GM19043 (cell line): ENCODE measurements at regions not wholly inside any gene's neighbourhood (a gene's known extent, or its start where the extent isn't known, plus 50 kb on each side); places are given as distances from the start of the nearest gene placed in this dataset.

Source experiments
- ATAC-seq: cut with Tn5 transposase; IDR thresholded peaks from one replicate; pipeline ENCODE4 v1.9.1; 2021; ENCODE audit warnings: low read depth; ENCODE audit not compliant: unreplicated experiment

DNA sequence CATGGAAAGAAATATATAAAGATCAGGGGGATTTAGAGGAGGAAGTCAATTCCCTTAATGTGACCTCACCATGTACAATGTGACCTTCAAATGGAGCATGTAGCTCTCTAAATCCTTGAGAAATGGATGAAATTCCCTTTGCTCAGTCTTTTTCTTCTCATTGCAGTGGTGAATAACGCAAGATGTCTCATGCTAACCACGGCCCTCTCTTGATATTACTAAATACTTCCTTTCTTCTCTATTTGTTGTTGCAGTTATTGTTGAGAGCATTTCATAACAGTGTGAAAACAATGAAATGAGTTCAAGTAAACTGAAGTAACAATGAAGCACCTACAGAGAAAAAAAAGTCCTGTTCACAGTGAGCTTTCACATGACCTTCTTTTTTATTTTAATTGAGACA is 55.6 kb downstream of the ZNF281 start:
- peak; percentile 54 for ATAC-seq

DNA sequence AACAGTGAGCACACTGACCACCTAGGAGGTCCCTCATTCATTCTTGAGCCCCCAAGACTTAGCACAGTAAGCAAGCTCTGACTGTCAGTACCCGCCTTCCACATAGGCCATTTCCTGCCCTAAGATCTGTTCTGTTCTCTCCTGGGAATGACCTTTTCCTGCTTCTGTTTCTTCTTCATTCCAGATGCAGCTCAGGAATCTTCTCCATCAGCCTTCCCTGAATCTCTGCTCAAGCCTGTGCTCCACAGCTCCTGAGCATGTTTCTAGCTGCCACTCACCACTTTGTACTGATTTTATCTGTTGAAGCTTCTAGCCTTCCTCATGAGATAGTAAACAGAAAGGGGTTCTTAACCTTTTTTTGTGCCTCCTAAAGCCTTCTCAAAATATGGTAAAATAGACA is 56.6 kb downstream of the ZNF281 start:
- ATAC-seq = no peak

DNA sequence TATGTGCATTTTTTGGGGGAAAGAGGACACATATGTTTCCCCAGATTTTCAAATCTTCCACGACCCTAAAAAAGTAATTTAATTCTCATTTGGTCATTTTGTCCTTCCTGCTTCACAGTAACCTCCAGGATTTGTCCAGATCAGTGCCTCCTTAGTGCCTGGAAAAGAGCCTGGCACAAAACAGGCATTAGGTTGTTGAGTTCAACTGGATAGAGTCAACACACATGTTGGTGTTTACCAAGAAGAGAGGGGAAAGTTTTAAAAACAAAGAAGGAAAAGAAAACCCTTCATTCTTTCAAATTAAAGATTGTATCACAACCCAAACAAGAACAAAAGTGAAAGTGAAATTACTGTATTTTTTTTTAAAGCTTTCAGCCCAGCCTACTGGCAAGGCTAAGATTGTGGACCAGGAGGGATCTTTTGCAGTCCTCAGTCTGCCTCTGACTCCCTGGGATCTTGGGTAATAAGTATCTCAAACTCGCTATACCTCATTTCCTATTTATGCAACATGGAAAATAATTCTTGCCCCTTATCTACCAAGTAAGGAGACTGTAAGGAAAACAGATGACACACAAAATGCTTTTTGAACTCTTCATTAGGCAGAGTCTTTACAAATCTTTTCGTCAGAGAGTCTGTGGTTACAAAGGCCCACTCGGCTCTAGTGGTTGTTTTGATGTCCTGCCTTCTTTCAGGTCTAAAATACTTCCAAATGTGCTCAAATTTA is 57.8 kb downstream of the ZNF281 start:
- ATAC-seq = peak; percentile 49

DNA sequence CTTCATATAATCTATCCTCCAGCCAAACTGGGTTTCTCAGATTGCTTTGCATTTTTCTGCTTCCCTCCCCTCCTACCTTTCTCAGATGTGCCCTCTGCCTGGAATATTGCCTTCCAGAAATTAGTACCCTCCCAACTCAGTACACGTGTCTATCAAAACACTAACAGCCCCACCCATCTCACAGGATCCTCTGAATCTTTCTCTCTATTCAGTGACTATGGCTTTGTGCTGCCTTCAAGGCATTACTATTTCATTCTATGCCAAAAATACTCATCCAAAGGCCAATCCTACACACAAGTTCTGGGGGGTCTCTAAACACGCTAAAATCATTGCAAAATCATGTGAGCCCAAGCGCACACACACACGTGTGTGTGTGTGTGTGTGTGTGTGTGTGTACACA is 58.4 kb downstream of the ZNF281 start:
- ATAC-seq = no peak

DNA sequence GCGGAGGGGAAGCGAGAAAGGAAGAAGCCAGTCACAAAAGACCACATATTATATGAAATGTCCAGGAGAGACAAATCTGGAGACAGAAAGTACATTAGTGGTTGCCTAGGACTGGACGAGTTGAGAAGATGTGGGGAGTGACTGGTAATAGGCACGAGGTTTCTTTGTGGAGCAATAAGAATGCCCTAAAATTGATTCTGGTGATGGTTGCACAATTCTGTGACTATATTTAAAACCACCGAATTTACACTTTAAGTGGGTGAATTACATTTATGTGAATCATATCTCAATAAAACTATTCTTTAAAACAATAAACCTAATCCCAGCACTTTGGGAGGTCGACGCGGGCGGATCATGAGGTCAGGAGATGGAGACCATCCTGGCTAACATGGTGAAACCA is 63.1 kb downstream of the ZNF281 start:
- ATAC-seq = no peak

DNA sequence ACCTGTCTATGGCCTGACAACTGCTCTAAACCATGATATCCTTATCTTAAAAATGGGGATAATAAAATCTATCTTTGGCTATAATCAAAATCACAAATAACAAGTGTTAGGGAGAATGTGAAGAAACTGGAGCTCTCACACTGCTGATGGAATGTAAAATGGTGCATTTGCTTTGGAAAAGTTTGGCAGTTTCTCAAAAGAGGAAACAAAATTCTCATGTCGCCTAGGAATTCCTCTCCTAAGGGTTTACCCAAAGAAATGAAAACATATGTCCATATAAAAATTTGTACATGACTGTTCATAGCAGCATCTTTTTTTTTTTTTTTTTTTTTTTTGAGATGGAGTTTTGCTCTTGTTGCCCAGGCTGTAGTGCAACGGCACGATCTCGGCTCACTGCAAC is 64.3 kb downstream of the ZNF281 start:
- no peak for ATAC-seq

DNA sequence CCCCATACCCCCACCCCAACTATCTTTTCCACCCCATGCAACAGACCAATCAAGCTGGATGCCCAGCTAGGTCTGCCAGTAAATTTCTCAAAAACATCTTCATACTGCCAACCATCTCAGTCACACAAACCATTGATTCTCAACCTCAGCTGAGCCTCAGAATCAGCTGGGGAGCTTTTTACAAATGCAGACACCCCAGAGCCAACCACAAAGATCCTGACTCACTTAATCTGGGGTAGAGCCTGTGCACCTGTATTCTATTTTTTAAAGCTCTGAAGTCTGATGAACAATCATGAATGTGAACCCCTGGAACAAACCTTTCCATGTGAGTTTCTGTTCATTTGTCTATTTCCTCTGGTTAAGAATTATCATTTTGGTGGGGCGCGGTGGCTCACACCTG is 66.0 kb downstream of the ZNF281 start:
- ATAC-seq = no peak

DNA sequence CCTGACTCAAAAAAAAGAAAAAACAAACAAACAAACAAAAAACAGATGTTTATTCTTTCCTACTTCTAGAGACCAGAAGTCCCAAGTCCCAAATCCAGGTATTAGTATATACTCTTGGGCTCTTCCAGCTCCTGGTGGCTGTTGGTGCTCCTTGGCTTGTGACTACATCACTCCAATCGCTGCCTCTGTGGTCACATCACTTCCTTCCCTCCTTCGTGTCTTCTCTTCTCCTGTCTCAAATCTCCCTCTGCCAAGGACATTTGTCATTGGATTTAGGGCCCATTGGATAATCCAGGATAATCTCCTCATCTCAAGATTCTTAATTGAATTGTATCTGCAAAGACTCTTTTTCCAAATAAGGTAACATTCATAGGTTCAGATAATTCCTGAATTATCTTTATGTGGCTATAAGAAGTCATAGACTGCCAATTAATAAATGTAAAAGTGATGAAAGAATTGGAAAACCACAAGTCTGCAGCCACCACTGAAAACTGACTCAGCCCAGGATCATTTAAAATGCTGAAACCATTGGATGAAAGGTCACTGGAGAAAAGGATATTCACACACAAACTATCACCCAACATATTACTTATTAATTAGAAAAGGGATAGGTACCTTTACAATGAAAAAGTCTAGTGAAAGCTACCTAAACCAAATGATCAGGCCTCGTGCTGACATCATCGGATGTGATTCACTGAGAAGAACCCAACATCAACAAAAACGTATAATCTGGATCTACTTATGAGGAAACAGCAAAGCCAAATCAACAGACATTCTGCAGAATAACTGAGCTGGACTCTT is 67.1 kb downstream of the ZNF281 start:
- ATAC-seq = no peak

DNA sequence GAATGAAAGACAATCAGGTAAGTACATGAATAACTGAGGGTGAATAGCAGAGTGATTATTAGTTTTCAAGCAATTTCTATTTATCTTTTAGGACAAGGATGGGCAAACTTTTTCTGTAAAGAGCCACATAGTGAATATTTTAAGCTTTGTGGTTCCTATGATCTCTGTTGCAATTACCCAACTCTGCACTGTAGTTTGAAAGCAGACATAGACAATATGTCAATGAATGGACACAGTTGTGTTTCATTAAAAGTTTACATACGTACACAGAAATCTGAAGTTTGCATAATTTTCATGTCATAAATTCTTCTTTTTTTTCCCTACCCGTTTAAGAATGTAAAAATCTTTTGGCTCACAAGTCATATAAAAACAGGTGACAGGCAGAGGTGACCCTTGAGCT is 71.4 kb downstream of the ZNF281 start:
- no peak for ATAC-seq

DNA sequence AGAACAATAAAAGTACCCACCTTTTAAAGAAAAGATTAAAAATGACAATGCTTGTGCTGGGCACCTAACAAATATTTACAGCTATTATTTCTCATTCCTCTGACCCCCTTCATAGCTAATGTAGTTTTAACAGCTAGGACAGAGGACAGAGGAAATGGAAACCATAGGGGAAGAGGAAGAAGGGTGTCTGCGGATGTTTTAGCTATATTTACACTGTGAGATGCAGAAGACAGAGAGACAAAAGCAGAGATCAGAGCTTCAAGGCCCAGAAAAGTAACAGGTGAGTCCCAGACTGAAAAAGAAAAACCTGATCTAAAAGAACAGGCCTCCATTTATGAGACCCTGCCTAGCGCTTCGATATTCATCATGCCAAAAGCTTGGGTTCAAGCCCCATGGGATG is 72.0 kb downstream of the ZNF281 start:
- ATAC-seq = no peak

DNA sequence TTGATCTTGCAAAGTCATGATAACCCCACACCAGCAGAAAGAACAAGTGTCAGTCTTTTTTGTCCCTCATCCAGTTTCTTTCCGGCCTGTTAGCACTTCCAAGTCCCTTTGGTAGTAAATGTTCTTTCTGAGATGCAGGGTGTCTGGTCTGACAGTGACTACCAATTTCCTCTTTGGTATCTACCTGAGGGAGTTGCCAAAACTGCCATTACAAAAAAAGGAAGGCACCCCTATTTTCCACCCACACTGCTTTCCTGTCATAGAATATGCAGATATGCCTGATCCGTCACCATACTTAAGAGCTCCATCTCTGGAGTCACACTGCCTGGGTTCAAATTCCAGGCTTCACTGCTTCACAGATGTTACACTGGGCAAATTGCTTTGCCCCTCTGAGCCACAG is 72.4 kb downstream of the ZNF281 start:
- no peak for ATAC-seq

DNA sequence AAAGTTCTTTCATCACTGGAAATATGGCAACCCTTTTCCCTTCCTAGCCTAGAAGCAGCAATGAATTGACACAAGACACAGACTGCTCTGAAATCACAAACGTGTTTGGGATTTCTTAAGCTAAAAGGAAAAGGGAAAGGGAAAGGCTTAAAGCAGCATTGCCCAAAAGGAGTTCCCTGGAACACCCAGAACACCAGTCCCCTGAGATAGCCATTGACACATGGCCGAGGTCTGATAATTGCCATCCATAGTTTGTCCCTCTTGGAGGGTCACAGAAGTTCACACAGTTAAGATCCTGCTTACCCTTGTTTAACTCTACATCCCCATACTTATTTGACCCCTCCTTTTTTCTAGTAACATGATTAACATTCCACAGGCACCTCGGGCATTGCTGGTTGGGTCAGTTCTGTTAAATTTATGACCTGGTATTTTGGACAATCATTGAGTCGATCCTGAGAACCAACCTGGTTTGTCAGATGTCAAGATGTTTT is 72.9 kb downstream of the ZNF281 start:
- ATAC-seq = no peak

DNA sequence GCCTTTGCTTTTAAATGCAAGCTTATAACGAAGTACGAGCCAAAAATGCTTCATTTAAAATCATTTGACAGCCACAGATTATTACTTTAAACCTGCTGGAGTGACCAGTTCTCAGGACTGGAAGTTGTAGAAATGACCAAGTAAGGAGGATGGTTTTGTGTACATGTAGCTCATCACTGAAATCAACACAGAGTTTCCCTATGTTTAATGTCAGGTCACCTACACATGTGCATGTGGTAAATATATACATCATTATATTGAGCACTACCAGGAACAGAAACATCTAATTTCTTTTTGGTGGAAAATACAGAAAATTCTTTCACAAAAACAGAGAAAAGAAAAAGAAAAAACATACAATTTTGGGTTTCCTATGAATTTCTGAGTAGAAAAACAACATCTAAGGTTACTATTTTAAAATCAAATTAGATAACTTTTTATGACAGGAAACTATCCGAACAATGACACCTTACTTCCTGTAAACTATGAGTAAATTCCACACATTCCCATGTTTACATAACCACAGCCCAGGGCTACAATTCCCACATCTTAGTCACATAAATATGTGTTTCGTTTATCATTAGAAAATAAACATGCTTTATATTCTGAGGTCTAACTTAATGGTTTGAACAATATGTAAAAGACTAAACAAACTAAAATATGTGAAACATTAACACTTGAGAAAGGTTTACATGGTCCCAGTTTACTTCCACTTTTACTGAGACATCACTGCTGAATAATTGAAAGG is 73.6 kb downstream of the ZNF281 start:
- no peak for ATAC-seq

DNA sequence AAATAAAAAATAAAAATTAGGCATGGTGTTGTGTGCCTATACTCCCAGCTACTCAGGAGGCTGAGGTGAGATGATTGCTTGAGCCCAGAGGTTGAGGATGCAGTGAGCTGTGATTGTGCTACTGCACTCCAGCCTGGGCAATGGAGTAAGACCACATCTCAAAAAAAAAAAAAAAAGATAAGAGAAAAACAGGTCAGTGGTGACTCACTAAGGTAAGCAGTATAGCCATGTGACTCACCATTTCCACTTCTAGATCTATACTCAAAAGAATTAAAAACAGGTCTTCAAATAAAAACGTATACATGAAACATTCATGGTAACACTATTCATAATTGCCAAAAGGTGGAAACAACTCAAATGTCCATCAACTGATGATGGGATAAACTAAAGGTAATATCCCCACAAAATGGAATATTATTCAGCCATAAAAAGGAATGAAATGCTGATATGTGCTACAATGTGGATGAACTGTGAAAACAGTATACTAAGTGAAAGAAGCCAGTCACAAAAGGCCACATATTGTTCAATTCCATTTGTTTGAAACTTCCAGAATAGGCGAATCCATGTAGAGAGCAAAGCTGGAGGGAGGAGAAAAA is 75.1 kb downstream of the ZNF281 start:
- no peak for ATAC-seq

DNA sequence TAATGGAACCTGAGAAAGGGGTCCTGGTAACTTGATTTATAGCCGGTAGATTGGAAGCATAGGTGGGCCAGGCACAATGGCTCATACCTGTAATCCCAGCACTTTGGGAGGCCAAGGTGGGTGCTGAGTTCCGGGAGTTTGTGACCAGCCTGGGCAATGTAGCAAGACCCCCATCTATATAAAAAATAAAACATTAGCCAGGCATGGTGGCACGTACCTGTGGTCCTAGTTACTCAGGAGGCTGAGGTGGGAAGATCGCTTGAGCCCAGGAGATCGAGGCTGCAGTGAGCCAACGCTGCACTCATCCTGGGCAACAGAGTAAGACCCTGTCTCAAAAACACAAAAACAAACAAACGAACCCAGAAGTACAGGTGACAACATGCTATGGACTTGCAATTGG is 76.5 kb downstream of the ZNF281 start:
- no peak for ATAC-seq

DNA sequence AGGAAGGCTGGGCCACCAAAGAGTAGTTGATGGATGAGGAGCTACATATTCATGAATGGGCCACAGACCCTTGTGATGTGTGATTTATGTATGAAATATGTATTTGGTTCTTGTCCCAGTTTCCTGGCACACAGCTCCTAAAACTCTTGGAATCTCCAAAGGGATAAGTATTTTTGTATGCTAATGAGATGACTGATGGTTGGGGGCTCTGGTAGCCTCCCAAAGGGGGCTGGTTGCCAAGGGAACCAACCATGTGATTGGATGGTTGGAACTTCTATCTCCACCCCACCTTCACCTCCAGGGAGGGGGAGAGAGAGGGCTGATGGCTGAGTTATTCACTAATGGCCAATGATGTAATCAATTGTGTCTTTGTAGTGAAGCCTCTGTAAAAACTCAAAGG is 77.1 kb downstream of the ZNF281 start:
- no peak for ATAC-seq

DNA sequence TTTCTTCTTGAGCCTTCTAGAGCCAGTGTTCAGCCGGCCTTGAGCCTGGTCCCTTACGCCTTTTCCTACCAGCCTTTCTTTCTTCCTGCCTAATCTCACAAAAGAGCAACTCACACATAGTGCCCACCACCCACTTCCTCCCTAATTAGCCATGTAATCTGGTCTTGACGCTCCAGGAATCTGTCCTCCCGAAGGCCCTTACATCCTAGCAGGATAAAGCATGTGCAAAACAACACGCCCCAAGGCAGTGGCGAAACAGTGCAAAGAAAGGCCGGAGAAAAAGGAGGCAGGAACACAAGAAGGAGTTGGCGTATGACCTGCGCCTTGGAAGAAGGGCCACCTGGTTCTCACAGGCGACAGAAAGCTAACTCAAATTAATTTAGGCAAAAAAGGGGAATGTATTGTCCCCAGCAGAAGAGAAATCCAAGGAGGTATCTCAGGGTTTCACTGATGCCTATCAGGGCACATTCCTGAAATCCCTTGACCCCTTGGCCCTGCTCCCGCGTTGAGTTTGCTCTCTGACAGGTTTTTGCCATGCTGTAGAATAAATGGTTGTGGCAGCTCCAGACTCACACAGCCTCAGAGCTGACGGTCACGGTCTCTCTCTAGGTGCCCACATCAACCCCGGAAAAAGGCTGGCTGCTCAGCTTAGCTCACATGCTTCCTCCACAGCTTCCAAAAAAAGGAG is 79.0 kb downstream of the ZNF281 start:
- ATAC-seq = no peak

DNA sequence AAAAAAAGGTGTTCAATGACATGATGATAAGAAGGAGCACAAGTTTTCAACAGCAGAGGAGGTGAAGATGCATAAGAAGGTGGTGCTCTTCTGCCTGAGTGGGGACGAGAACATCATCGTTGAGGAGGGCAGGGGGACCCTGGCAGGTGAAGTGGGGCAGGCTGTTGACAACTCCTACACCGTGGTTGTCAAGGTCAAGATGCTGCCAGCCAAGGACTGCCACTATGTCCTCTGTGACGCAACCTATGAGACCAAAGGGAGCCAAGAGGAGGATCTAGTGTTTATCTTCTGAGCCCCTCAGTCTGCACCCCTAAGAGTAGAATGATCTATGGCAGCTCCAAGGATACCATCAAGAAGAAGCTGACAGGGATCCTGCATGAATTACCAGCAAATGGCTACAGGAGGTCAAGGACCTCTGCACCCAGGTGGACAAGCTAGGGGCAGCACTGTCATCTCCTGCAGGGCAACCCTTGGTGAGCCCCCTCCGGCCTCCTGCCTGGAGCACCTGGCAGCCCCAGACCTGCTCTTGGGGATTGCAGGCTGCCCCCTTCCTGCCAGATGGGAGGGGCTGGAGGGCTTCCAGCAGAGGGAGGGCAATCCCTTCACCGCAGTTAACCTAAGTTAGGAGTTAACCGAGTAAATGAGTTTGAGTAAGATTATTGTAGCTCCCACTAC is 80.5 kb downstream of the ZNF281 start:
- no peak for ATAC-seq

DNA sequence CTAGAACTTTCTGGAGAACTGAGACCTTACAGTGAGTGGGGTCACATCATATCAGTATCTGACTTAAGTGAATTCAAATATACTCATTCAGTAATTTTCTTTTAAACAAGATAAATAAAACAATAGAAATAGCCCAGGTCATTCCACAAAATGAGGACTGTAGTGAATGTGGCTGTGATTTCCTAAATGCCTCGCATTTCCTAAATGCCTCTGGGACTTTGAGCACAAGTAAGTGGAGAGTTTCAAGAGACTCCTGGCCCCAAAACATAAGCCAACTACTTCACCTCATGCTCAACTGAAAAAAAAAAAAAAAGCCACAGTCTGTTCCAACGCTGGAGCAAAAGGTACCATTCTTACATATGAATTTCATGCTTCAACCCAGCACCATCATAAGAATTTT is 81.5 kb downstream of the ZNF281 start:
- ATAC-seq = no peak

DNA sequence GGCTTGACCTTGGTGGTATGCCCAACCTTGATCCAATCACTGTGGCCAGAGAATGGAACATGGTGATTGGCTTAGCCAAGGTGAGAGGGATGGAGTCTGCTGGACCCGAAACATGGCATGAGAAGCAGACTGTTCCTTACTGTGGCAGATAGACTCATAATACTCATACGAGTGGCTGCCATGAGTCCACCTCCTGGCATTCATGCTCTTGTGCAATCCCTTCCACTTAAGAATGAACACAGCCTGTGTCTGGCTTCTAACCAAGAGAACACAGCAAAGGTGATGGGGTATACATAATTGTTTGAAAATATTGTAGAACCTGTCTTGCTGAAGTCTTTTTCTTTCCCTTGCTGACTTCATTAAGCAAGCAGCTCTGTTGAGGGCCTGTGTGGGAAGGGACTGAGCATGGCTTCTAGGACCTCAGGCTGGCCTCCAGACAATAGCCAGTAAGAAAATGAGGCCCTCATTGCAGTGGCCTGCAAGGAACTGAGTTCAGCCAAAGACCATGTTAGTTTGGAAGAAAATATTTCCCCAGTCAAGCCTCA is 85.9 kb downstream of the ZNF281 start:
- ATAC-seq = no peak
